Fibroblast of pulmonary artery (primary cell): ENCODE measurements at regions not wholly inside any gene's neighbourhood (a gene's known extent, or its start where the extent isn't known, plus 50 kb on each side); places are given as distances from the start of the nearest gene placed in this dataset.

Source experiments
- DNase-seq: peaks from one replicate; pipeline ENCODE4 v3.0.0-alpha.2; 2010; ENCODE audit warnings: low read depth
- H3K4me3 ChIP-seq: replicated peaks from 2 replicates; pipeline ENCODE4 v1.5.1; 2011; ENCODE audit warnings: low read depth, mild to moderate bottlenecking, control low read depth, low read length, moderate library complexity
- CTCF ChIP-seq: IDR thresholded peaks from 2 replicates; pipeline ENCODE4 v1.5.1; 2011; ENCODE audit warnings: mild to moderate bottlenecking, control low read depth, low read length, inconsistent platforms; ENCODE audit errors: missing control alignments

GRCh38 chr11:116335078-116335477, 437.7 kb downstream of the BUD13 start:
- H3K4me3 ChIP-seq, result no peak overlapping the region
- DNase-seq, result no peak
- TF ChIP-seq CTCF, result no peak

- no peak for DNase-seq
- TF ChIP-seq CTCF, result no peak
- no peak overlapping the region for H3K4me3 ChIP-seq
Observed at GRCh38 chr11:116334596-116334995, 438.2 kb downstream of the BUD13 start.

- no peak for TF ChIP-seq CTCF
- H3K4me3 ChIP-seq, result no peak overlapping the region
- DNase-seq, result no peak
Observed at GRCh38 chr11:116333001-116333535, 439.7 kb downstream of the BUD13 start.

GRCh38 chr11:116332391-116332790, 440.4 kb downstream of the BUD13 start:
- TF ChIP-seq CTCF, result no peak
- no peak for DNase-seq
- H3K4me3 ChIP-seq, result no peak overlapping the region

- H3K4me3 ChIP-seq, result no peak overlapping the region
- no peak for DNase-seq
- TF ChIP-seq CTCF, result no peak
Observed at GRCh38 chr11:116331381-116331780, 441.4 kb downstream of the BUD13 start.

GRCh38 chr11:116330439-116331185, 442.2 kb downstream of the BUD13 start:
- no peak overlapping the region for H3K4me3 ChIP-seq
- DNase-seq, result no peak
- no peak for TF ChIP-seq CTCF
